HEK293 (cell line): ENCODE measurements at regions not wholly inside any gene's neighbourhood (a gene's known extent, or its start where the extent isn't known, plus 50 kb on each side); places are given as distances from the start of the nearest gene placed in this dataset.

ENCODE experiments used
- ZNF112 ChIP-seq: fragments of 450-650 bp; formaldehyde crosslinking; IDR thresholded peaks from 2 replicates; pipeline ENCODE4 v1.5.0; 2017; ENCODE audit warnings: missing biosample characterization, missing genetic modification characterization
- TF ChIP-seq, protein P1 (sequence below): fragments of 450-650 bp; formaldehyde crosslinking; optimal IDR thresholded peaks from 2 replicates; pipeline ENCODE3; 2016; ENCODE audit warnings: missing biosample characterization, mild to moderate bottlenecking, missing genetic modification characterization
- TF ChIP-seq, protein P2 (sequence below): fragments of 450-650 bp; formaldehyde crosslinking; IDR thresholded peaks from 2 replicates; pipeline ENCODE4 v1.5.1; 2016; ENCODE audit warnings: missing biosample characterization, missing genetic modification characterization
- TF ChIP-seq, protein P3 (sequence below): fragments of 450-650 bp; formaldehyde crosslinking; IDR thresholded peaks from 2 replicates; pipeline ENCODE4 v1.5.1; 2016; ENCODE audit warnings: missing biosample characterization, missing genetic modification characterization

DNA sequence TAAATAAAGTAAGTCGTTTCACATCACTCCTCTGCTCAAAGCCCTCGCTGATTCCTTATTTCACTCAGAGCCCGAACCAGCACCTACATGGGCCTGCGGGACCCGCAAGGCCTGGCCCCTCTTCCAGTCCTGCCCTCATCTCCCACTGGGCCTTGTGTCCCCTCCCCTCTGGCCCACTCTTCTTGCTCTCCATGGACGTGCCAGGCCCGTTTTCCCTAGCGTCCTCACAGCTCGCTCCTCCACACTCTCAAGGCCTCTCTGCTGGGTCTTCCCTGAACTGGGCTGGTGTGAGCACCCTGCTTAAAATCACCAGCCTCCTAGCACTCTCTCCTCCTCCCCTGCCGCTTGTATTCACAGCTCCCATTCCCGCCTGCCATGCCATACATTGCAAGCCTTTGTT, 237.9 kb downstream of the FOXD2 start:
- TF ChIP-seq, protein P1, sequence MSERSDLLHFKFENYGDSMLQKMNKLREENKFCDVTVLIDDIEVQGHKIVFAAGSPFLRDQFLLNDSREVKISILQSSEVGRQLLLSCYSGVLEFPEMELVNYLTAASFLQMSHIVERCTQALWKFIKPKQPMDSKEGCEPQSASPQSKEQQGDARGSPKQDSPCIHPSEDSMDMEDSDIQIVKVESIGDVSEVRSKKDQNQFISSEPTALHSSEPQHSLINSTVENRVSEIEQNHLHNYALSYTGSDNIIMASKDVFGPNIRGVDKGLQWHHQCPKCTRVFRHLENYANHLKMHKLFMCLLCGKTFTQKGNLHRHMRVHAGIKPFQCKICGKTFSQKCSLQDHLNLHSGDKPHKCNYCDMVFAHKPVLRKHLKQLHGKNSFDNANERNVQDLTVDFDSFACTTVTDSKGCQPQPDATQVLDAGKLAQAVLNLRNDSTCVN (tag by site-specific recombination): no peak
- TF ChIP-seq, protein P2, sequence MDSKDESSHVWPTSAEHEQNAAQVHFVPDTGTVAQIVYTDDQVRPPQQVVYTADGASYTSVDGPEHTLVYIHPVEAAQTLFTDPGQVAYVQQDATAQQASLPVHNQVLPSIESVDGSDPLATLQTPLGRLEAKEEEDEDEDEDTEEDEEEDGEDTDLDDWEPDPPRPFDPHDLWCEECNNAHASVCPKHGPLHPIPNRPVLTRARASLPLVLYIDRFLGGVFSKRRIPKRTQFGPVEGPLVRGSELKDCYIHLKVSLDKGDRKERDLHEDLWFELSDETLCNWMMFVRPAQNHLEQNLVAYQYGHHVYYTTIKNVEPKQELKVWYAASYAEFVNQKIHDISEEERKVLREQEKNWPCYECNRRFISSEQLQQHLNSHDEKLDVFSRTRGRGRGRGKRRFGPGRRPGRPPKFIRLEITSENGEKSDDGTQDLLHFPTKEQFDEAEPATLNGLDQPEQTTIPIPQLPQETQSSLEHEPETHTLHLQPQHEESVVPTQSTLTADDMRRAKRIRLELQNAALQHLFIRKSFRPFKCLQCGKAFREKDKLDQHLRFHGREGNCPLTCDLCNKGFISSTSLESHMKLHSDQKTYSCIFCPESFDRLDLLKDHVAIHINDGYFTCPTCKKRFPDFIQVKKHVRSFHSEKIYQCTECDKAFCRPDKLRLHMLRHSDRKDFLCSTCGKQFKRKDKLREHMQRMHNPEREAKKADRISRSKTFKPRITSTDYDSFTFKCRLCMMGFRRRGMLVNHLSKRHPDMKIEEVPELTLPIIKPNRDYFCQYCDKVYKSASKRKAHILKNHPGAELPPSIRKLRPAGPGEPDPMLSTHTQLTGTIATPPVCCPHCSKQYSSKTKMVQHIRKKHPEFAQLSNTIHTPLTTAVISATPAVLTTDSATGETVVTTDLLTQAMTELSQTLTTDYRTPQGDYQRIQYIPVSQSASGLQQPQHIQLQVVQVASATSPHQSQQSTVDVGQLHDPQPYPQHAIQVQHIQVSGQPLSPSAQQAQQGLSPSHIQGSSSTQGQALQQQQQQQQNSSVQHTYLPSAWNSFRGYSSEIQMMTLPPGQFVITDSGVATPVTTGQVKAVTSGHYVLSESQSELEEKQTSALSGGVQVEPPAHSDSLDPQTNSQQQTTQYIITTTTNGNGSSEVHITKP (tag by site-specific recombination): no peak
- TF ChIP-seq, protein P3, sequence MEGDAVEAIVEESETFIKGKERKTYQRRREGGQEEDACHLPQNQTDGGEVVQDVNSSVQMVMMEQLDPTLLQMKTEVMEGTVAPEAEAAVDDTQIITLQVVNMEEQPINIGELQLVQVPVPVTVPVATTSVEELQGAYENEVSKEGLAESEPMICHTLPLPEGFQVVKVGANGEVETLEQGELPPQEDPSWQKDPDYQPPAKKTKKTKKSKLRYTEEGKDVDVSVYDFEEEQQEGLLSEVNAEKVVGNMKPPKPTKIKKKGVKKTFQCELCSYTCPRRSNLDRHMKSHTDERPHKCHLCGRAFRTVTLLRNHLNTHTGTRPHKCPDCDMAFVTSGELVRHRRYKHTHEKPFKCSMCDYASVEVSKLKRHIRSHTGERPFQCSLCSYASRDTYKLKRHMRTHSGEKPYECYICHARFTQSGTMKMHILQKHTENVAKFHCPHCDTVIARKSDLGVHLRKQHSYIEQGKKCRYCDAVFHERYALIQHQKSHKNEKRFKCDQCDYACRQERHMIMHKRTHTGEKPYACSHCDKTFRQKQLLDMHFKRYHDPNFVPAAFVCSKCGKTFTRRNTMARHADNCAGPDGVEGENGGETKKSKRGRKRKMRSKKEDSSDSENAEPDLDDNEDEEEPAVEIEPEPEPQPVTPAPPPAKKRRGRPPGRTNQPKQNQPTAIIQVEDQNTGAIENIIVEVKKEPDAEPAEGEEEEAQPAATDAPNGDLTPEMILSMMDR (tag by site-specific recombination): no peak
- no peak for TF ChIP-seq ZNF112
